Activated T-helper 2 cell treated with anti-CD3 and anti-CD28 coated beads, Interferon-gamma antibody, Interleukin-2, Interleukin-4, amounts not matched to agents 10 μg/mL and 5 μg/mL and 100 μg/mL, durations not matched to agents 14 hours and 24 hours and 36 hours (primary cell): ENCODE measurements at regions not wholly inside any gene's neighbourhood (a gene's known extent, or its start where the extent isn't known, plus 50 kb on each side); places are given as distances from the start of the nearest gene placed in this dataset.
"Not testable (repeated sequence)": the region's sequence is repeated elsewhere in the genome, so short reads cannot be mapped to it uniquely, and the experiment has no call there.

Source experiments
- DNase-seq: peaks from one replicate; pipeline ENCODE4 v3.0.0; 2021; ENCODE audit warnings: low spot score
- H3K27ac Mint-ChIP-seq: one replicate; pipeline ENCODE4 v1.8.0; 2021; ENCODE audit warnings: mixed read lengths
- H3K27me3 Mint-ChIP-seq: one replicate; pipeline ENCODE4 v1.8.0; 2021; ENCODE audit warnings: low read depth, mixed read lengths
- H3K36me3 Mint-ChIP-seq: one replicate; pipeline ENCODE4 v1.8.0; 2021; ENCODE audit warnings: low read depth, mixed read lengths
- H3K4me1 Mint-ChIP-seq: one replicate; pipeline ENCODE4 v1.8.0; 2021; ENCODE audit warnings: low read depth, mixed read lengths
- H3K4me3 Mint-ChIP-seq: one replicate; pipeline ENCODE4 v1.8.0; 2021; ENCODE audit warnings: low read depth, mild to moderate bottlenecking, moderate library complexity, mixed read lengths
- H3K9me3 Mint-ChIP-seq: one replicate; pipeline ENCODE4 v1.8.0; 2021; ENCODE audit warnings: mixed read lengths
- intact Hi-C: fragments of 100-400 bp; cut with micrococcal nuclease; formaldehyde crosslinking; loops from one replicate; pipeline ENCODE4 v1.15.1; 2023

DNA sequence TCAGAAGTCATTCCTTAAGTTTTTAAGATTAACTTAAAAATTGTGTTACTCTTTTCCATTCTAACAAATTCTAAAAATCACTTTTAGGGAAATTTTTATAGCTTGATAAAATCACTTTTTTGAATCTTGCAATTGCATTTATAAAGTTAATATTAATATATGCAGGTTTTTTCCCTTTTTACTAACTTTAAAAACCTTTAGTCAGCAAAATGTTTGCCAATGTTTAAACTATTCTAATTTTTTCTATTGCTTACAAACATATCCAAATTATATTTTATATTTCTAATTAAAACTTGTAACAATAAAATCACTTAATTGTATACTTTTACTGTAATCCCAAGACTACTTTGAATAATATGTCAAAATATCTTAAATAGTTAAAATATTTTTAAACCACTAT is 839.4 kb downstream of the TBL1XR1 start:
- Mint-ChIP-seq H3K4me3 (no peak overlapping the region), H3K27me3 (no peaks in the 10 kb centered on the region), H3K4me1 (no peaks in the 10 kb centered on the region), H3K9me3 (peaks cover 8% of the 10 kb centered on the region), H3K36me3 (no peaks in the 10 kb centered on the region), H3K27ac (no peak overlapping the region)
- no peak for DNase-seq
- intact Hi-C loops: no loop called here

DNA sequence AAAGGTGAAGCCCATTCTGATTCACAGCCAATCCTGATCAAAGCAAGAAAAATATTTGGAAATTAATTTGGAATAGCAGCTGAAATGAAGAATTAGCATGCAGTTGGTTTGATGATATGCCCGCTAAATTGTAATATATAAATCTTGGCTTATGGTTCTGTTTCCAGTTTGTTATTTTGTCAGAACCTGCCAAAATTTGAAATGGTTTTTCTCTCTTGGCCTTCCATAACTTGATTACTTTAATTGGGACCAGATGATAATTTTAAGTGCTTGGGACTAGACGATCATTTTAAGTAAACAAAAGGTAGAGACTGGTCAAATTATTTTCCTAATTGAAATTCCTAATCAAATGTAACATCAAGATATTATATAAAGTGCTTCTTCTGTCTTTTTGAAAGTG is 842.4 kb downstream of the TBL1XR1 start:
- DNase-seq: no peak
- Mint-ChIP-seq H3K4me1 (no peaks in the 10 kb centered on the region), H3K4me3 (no peak overlapping the region), H3K27me3 (no peaks in the 10 kb centered on the region), H3K9me3 (peaks cover 9% of the 10 kb centered on the region), H3K27ac (no peak overlapping the region), H3K36me3 (no peaks in the 10 kb centered on the region)
- intact Hi-C loops: no loop called here

DNA sequence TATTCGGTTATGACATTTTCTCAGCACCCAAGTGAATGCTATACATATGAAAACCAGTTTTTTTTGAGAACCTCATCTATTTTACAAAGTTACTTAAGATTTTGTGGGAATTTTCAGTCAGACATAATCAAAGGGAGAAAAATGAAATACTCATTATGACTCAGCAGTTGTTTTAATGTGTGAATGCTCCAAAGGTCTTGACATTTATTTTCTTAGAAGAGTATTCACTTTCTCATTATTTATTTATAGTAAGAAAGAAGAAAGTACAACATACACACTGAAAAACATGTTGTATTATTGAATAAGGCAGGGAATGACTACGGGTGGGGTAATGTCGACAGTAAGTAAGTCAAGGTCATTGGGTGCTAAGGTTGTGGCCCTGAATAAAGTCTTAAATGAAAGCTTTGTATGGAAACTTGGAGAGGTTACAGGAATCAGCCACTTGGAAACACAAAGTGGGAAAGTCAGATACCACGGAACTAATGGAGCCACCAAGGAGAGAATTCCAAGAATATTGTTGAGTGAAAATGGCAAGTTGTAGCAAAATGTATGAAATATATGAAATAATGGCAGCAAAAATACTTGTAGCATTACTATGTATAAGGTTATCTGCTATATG is 844.5 kb downstream of the TBL1XR1 start:
- intact Hi-C loops: no loop called here
- no peaks in the 10 kb centered on the region for H3K4me1 Mint-ChIP-seq
- H3K27ac Mint-ChIP-seq: no peak overlapping the region
- peaks cover 15% of the 10 kb centered on the region for H3K9me3 Mint-ChIP-seq
- no peak for DNase-seq
- no peaks in the 10 kb centered on the region for H3K27me3 Mint-ChIP-seq
- H3K36me3 Mint-ChIP-seq: no peaks in the 10 kb centered on the region
- H3K4me3 Mint-ChIP-seq: no peak overlapping the region

DNA sequence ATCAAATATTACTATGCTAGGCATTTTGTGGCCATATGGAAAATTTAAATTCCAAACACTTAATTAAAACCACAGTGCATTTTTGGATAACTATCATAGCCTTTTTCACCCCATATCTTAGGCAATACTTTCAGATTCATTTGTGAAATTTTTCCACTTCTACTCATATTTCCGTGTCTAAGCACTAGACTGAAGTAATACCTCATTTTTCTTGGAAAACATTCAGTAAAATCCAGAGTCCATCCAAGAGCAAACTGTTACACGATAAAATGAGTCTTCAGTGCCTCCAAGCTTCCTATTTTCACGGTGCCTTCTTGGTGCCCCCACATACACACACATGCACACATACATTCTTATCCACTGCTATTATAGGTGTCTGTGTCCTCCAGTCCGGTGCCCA is 845.9 kb downstream of the TBL1XR1 start:
- Mint-ChIP-seq H3K9me3 (peaks cover 15% of the 10 kb centered on the region), H3K36me3 (no peaks in the 10 kb centered on the region), H3K27me3 (no peaks in the 10 kb centered on the region), H3K4me1 (no peaks in the 10 kb centered on the region), H3K4me3 (no peak overlapping the region), H3K27ac (no peak overlapping the region)
- DNase-seq: no peak
- intact Hi-C loops: no loop called here

DNA sequence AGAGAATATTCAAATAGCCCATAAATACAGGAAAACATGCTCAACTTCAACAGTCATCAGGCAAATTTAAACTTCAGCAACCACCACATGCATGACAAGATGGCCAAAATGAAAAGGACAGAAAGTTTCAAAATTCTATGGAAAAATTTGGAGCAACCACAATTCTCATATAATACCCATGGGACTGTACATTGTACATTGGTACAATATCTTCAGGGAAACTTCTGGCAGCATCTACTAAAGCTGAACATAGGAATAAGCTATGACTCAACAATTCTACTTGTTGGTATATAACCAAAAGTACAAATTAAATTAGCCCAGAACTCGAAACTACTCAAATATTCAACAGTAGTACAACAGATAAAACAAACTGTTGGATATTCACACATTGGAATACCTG is 847.6 kb downstream of the TBL1XR1 start:
- no peaks in the 10 kb centered on the region for H3K36me3 Mint-ChIP-seq
- no peaks in the 10 kb centered on the region for H3K4me1 Mint-ChIP-seq
- H3K4me3 Mint-ChIP-seq: no peak overlapping the region
- no peaks in the 10 kb centered on the region for H3K27me3 Mint-ChIP-seq
- H3K27ac Mint-ChIP-seq: no peak overlapping the region
- intact Hi-C loops: no loop called here
- DNase-seq: no peak
- H3K9me3 Mint-ChIP-seq: peaks cover 17% of the 10 kb centered on the region

DNA sequence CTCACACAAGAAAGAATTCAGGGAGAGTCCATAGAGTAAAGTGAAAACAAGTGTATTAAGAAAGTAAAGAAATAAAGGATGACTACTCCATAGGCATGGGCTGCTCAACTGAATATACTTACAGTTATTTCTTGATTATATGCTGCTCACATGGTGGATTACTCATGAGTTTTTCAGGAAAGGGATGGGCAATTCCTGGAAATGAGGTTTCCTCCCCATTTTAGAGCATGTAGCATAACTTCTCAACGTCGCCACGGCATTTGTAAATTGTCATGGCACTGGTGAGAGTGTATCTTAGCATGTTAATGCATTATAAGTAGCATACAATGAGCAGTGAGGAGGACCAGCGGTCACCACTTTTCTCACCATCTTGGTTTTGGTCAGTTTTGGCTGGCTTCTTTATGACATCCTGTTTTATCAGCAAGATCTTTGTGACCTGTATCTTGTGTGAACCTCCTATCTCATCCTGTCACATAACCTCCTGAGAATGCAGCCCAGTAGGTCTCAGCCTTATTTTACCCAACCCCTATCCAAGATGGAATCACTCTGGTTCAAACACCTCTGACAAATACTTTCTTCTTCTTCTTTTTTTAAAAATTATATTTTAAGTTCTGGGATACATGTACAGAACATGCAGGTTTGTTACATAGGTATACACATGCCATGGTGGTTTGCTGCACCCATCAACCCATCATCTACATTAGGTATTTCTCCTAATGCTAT is 849.7 kb downstream of the TBL1XR1 start:
- DNase-seq: no peak
- no peaks in the 10 kb centered on the region for H3K27me3 Mint-ChIP-seq
- no peaks in the 10 kb centered on the region for H3K36me3 Mint-ChIP-seq
- no peak overlapping the region for H3K4me3 Mint-ChIP-seq
- intact Hi-C loops: no loop called here
- no peaks in the 10 kb centered on the region for H3K4me1 Mint-ChIP-seq
- H3K27ac Mint-ChIP-seq: no peak overlapping the region
- H3K9me3 Mint-ChIP-seq: peaks cover 23% of the 10 kb centered on the region

DNA sequence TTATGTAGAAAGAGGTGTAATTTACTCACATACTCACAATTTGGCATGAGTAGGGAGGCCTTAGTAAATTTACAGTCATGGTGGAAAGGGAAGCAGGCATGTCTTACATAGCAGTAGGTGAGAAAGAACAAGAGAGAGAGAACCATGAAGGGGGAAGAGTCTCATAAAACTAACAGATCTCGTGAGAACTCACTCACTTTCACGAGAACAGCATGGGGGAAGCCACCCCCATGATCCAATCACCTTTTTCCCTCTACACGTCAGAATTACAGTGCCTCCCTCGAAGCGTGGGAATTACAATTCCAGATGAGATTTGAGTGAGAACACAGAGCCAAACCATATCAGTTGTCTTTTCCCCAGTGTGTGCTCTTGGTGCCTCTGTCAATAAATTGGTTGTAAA is 855.3 kb downstream of the TBL1XR1 start:
- Mint-ChIP-seq H3K27me3 (no peaks in the 10 kb centered on the region), H3K4me1 (no peaks in the 10 kb centered on the region), H3K27ac (no peak overlapping the region), H3K36me3 (no peaks in the 10 kb centered on the region), H3K4me3 (no peak overlapping the region), H3K9me3 (peaks cover 7% of the 10 kb centered on the region)
- no peak for DNase-seq
- intact Hi-C loops: no loop called here

DNA sequence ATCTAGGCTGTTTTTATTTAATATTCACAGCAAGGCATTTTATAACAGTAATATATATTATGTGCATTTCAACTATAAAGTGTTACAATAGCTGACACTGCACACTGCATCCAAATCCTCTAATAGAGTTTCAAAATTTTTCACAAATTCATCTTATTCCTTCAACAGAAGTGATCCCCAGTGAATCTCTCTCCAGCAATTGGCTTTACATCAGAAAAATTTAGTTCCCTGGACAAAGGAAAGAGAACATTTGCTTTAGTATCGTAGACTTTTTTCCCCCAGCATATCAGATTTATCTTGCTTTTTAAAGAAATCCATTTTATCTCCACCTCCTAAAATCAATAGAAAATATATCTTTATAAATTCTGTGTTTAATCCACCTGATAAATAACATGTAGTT is 868.6 kb downstream of the TBL1XR1 start:
- H3K36me3 Mint-ChIP-seq: no peaks in the 10 kb centered on the region
- H3K27me3 Mint-ChIP-seq: no peaks in the 10 kb centered on the region
- H3K4me1 Mint-ChIP-seq: no peaks in the 10 kb centered on the region
- peaks cover 25% of the 10 kb centered on the region for H3K9me3 Mint-ChIP-seq
- no peak overlapping the region for H3K27ac Mint-ChIP-seq
- intact Hi-C loops: no loop called here
- no peak overlapping the region for H3K4me3 Mint-ChIP-seq
- DNase-seq: no peak

DNA sequence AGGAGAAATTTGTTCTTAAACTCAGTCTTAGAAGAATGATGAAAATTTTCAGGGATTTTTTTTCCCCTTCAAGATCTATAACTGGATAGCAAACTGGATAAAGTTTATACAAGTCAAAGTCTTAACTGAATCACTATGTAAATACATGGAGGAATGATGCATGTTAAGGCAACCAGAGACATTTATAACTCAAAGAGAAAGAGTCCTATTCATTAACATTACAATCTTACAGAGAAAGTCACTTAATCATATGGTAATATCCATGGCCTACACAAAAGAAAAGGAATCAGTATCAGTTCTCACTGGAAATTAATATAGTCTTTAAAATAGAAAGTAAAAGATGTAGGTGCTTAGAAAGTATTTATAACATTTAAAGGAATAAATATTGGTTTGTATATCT is 869.1 kb downstream of the TBL1XR1 start:
- H3K27me3 Mint-ChIP-seq: no peaks in the 10 kb centered on the region
- no peak overlapping the region for H3K4me3 Mint-ChIP-seq
- no peaks in the 10 kb centered on the region for H3K36me3 Mint-ChIP-seq
- H3K9me3 Mint-ChIP-seq: peaks cover 29% of the 10 kb centered on the region
- H3K27ac Mint-ChIP-seq: no peak overlapping the region
- no peak for DNase-seq
- intact Hi-C loops: no loop called here
- H3K4me1 Mint-ChIP-seq: no peaks in the 10 kb centered on the region

DNA sequence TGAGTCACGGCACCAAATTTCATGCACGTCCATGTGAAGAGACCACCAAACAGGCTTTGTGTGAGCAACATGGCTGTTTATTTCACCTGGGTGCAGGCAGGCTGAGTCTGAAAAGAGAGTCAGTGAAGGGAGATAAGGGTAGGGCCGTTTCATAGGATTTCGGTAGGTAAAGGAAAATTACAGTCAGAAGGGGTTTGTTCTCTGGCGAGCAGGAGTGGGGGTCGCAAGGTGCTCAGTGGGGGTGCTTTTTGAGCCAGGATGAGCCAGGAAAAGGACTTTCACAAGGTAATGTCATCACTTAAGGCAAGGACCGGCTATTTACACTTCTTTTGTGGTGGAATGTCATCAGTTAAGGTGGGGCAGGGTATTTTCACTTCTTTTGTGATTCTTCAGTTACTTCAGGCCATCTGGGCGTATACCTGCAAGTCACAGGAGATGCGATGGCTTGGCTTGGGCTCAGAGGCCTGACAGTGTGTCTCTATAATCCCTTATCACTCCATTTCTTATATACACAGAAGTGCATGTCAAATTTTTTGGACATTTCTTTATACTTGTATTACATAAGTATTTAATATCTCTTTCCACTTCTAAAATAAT is 870.3 kb downstream of the TBL1XR1 start:
- peaks cover 31% of the 10 kb centered on the region for H3K9me3 Mint-ChIP-seq
- H3K4me1 Mint-ChIP-seq, H3K27me3 Mint-ChIP-seq, H3K27ac Mint-ChIP-seq, H3K4me3 Mint-ChIP-seq, DNase-seq, H3K36me3 Mint-ChIP-seq, intact Hi-C loops: not testable (repeated sequence)

DNA sequence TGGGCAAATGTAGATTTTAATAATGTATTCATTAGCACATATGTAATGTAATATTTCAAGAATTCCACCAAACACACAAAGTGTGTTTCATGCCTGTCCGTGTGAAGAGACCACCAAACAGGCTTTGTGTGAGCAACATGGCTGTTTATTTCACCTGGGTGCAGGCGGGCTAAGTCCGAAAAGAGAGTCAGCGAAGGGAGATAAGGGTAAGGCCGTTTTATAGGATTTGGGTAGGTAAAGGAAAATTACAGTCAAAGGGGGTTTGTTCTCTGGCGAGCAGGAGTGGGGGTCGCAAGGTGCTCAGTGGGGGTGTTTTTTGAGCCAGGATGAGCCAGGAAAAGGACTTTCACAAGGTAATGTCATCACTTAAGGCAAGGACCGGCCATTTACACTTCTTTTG is 875.8 kb downstream of the TBL1XR1 start:
- H3K27me3 Mint-ChIP-seq, intact Hi-C loops, H3K27ac Mint-ChIP-seq, H3K4me3 Mint-ChIP-seq, H3K4me1 Mint-ChIP-seq, H3K36me3 Mint-ChIP-seq, DNase-seq: not testable (repeated sequence)
- H3K9me3 Mint-ChIP-seq: peaks cover 37% of the 10 kb centered on the region

DNA sequence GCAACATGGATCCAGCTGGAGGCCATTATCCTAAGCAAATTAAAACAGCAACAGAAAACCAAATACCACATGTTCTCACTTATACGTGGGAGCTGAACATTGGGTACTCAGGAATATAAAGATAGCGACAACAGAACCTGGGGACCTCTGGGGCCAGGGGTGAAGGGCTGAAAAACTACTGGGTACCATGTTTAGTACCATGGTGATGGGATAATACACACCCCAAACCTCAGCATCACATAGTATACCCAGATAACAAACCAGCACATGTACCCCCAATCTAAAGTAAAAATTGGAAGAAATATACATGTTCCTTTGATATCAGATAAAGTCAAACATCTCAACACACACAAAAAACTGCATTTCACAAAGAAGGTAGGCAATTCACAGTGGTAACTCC is 876.2 kb downstream of the TBL1XR1 start:
- Mint-ChIP-seq H3K4me1 (no peaks in the 10 kb centered on the region), H3K9me3 (peaks cover 36% of the 10 kb centered on the region), H3K27ac (no peak overlapping the region), H3K36me3 (no peaks in the 10 kb centered on the region), H3K4me3 (no peak overlapping the region), H3K27me3 (no peaks in the 10 kb centered on the region)
- intact Hi-C loops: no loop called here
- DNase-seq: no peak

DNA sequence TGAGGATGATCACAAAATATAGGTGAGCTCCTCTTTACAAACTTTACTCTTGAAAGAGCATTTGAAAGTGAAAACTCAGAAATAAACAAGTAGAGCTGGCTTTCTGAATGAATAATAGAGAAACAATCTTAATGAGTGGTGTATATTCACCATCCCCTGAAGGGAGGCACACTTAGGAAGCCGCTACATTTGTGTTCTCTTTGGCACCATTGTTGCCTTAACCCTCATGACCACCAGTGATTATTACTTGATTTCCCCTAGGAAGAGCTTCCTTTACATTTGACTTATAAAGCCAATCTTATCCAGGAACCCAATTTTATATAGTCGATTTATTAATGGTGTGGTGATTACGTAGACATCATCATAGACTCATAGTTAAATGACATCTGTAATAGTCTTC is 883.9 kb downstream of the TBL1XR1 start:
- Mint-ChIP-seq H3K4me3 (no peak overlapping the region), H3K27me3 (no peaks in the 10 kb centered on the region), H3K36me3 (no peaks in the 10 kb centered on the region), H3K9me3 (peaks cover 5% of the 10 kb centered on the region), H3K4me1 (no peaks in the 10 kb centered on the region), H3K27ac (no peak overlapping the region)
- intact Hi-C loops: no loop called here
- no peak for DNase-seq
